RWPE1 (cell line): ENCODE measurements at regions not wholly inside any gene's neighbourhood (a gene's known extent, or its start where the extent isn't known, plus 50 kb on each side); places are given as distances from the start of the nearest gene placed in this dataset.

Experiments
- CTCF ChIA-PET: fragments of 350-600 bp; sonication (Branson Sonifier 250); formaldehyde crosslinking; extraction: SDS; loops from one replicate; lab custom pipeline; 2021; lab: Yijun Ruan, JAX
- POLR2A ChIA-PET: fragments of 400-600 bp; formaldehyde crosslinking; extraction: SDS; loops from one replicate; lab custom pipeline; 2020; ENCODE audit warnings: antibody characterized with exemption; ENCODE audit not compliant: low non-redundant PET; lab: Yijun Ruan, JAX
- DNase-seq: peaks from one replicate; pipeline ENCODE4 v3.0.0; 2012; ENCODE audit warnings: low spot score
- H3K27ac ChIP-seq: fragments of 450-650 bp; 2 replicates; pipeline ENCODE4 v1.5.1; 2017
- CTCF ChIP-seq: fragments of 450-650 bp; conservative IDR thresholded peaks from 2 replicates; pipeline ENCODE4 v1.5.1; 2017; ENCODE audit warnings: low read depth, mild to moderate bottlenecking

- ChIA-PET CTCF (no interaction called here), POLR2A (no interaction called here)
- no peak for DNase-seq
- H3K27ac ChIP-seq = no peak overlapping the region
- no peak for TF ChIP-seq CTCF
Observed at GRCh38 chr2:129457277-129457818, 522.1 kb upstream of the RAB6C start.

- TF ChIP-seq CTCF = no peak
- POLR2A ChIA-PET = no interaction called here
- H3K27ac ChIP-seq = no peak overlapping the region
- DNase-seq = no peak
- CTCF ChIA-PET = no interaction called here
Observed at GRCh38 chr2:129458006-129458405, 521.5 kb upstream of the RAB6C start.

DNA sequence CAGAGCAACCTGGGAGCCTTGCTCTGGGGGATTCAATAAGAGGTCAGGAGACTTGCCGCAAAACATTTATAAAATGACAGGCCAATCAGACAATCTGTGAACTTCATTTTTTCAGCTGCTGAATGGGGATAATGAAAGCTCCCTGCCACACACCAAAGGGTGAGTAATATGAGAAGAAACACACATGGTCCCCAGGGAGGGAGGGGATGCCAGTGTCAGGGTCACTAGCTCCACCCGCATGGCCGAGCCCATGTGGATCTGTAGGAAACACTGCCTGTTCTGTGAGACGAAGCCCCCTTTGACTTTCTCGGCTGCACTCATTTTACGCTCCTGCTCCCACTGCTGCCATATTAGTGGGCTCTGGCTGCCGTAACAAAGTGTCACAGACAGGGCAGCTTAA, 521.0 kb upstream of the RAB6C start:
- CTCF ChIA-PET = no interaction called here
- H3K27ac ChIP-seq = no peak overlapping the region
- TF ChIP-seq CTCF = no peak
- POLR2A ChIA-PET = no interaction called here
- no peak for DNase-seq

GRCh38 chr2:129459200-129459876, 520.1 kb upstream of the RAB6C start:
- no peak for DNase-seq
- TF ChIP-seq CTCF = no peak
- CTCF ChIA-PET = interaction anchor here (0.8 kb wide), 1 partner anchor 1306 kb away, joined by 3 read pairs; no protein-coding TSS in a partner anchor
- POLR2A ChIA-PET = no interaction called here
- no peak overlapping the region for H3K27ac ChIP-seq

GRCh38 chr2:129459881-129460280, 519.6 kb upstream of the RAB6C start:
- POLR2A ChIA-PET = no interaction called here
- CTCF ChIA-PET = no interaction called here
- no peak for TF ChIP-seq CTCF

GRCh38 chr2:129460299-129461198, 518.9 kb upstream of the RAB6C start:
- no peak for DNase-seq
- TF ChIP-seq CTCF = no peak
- CTCF ChIA-PET = no interaction called here
- H3K27ac ChIP-seq = no peak overlapping the region
- POLR2A ChIA-PET = no interaction called here

More at GRCh38 chr2:129459881-129460280, 519.6 kb upstream of the RAB6C start:
- no peak overlapping the region for H3K27ac ChIP-seq
- no peak for DNase-seq
